GM18526 (cell line): ENCODE measurements at regions not wholly inside any gene's neighbourhood (a gene's known extent, or its start where the extent isn't known, plus 50 kb on each side); places are given as distances from the start of the nearest gene placed in this dataset.

Experiments used
- POLR2A ChIP-seq: IDR thresholded peaks from 3 replicates; pipeline ENCODE4 v1.6.1; 2011; ENCODE audit not compliant: insufficient read length; ENCODE audit errors: extremely low read depth

DNA sequence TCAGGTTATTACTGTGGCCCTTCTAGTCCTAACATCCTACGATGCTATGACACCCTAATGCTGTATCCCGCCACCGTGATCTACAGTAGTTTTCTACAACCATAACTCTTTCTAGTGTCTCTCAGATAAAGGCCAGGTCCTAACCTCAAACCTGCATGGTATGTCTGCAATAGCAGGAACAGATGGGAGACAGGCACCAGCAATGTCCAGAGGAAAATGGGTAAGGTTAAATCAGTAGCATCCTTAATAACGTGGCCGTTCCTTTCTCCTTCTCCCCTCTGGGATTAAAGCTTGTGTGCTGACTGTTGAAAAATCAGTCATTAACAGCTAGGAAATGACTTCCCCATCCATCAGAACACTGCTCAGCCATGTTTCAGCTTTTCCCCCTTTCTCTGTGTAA is 321.9 kb upstream of the NPVF start:
- no peak for TF ChIP-seq POLR2A

DNA sequence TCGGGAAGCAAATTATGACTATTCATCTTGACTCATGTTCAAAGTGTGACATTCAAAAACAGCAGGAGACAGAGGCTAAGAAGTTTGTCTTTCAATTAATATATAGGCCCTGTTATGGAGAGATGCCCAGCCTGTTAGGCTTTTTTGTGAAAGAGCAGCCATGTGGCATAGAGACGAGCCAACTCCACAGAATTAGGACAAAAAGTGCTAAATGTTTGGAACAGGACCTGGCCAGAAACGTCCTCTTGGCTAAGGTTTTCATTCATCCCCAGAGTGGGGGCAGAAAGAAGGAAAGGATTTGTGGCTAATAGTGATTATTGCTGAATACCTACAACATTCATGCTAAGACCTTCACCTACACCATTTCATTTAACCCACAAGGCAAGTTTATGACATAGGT is 324.7 kb upstream of the NPVF start:
- TF ChIP-seq POLR2A, result no peak

GRCh38 chr7:25553580-25554291 is 325.4 kb upstream of the NPVF start:
- no peak for TF ChIP-seq POLR2A

DNA sequence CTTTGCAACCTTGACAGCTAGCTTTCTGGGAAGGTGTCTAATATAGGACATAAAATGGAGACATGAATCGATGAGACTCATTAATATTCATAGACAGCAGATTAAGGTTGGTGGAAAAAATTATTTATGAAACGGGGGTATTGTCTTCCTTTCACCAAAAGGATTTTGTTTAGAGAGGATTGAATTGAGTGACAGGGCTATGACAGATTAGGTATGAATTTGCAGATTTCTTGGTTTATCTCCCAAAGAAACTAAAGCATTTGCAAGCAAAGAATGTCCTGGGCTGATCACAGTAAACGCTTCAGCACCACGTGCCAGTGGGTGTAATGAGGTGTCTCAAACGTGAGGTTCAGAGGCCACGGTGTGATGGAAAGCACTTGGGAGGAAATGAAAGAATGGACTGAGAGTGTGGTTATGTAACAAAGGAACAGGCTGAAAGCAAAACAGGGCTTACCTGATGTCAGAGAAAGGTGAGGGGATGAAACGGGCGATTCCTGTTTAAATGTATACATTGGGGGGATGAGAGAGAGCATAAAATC is 329.2 kb upstream of the NPVF start:
- TF ChIP-seq POLR2A, result no peak

GRCh38 chr7:25557930-25558329 is 329.6 kb upstream of the NPVF start:
- TF ChIP-seq POLR2A, result no peak

DNA sequence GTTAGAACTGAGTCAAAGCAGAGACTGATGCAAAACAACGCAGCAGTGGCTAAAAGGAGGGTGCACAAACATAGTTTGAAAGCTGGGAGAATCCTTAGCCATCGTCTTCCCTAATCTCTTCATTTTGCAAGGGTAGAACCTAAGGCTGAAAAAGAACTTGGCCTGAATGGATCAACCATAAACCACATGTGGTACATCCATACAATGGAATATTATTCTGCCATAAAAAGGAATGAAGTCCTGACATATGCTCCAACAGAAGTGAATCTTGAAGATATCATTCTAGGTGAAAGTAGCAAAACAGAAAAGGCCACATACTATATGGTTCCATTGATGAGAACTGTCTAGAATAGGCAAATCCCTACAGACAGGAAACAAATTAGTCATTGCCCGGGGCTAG is 330.3 kb upstream of the NPVF start:
- no peak for TF ChIP-seq POLR2A

GRCh38 chr7:25559581-25560367 is 331.5 kb upstream of the NPVF start:
- TF ChIP-seq POLR2A, result no peak

GRCh38 chr7:25562673-25563182 is 334.4 kb upstream of the NPVF start:
- no peak for TF ChIP-seq POLR2A

GRCh38 chr7:25565002-25565401 is 336.7 kb upstream of the NPVF start:
- TF ChIP-seq POLR2A, result no peak

- no peak for TF ChIP-seq POLR2A
These were observed 337.7 kb upstream of the NPVF start for GRCh38 chr7:25565949-25566348.

DNA sequence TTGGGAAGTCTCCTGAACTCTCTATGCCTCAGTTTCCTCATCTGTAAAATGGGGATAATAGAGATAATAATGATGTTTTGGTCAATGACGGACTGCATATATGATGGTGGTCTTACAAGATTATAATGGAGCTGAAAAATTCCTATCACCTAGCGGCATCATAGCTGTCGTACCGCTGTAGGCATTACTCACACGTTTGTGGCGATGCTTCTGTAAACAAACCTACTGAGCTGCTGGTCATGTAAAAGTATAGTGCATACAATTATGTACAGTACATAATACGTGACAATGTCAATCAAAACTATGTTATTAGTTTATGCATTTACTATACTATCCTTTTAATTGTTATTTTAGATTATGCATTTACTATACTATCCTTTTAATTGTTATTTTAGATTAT is 339.1 kb upstream of the NPVF start:
- no peak for TF ChIP-seq POLR2A

DNA sequence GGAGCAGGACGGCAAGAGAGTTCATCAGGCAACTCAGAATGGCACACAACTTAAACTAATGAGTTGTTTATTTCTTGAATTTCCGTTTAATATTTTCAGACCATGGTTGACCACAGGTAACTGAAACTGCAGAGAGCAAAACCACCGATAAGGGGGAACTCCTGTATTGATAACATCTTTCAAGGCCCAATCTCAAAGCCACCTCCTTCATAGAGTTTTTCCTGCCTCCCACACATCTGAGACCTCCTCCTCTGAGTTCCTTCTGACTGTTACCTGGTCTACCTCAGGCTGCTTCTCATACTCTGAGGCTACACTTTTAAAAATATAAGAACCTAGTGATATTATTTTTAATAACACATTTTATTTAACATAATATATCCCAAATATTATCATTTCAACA is 341.5 kb upstream of the NPVF start:
- no peak for TF ChIP-seq POLR2A

GRCh38 chr7:25572423-25572822 is 344.1 kb upstream of the NPVF start:
- TF ChIP-seq POLR2A, result no peak

DNA sequence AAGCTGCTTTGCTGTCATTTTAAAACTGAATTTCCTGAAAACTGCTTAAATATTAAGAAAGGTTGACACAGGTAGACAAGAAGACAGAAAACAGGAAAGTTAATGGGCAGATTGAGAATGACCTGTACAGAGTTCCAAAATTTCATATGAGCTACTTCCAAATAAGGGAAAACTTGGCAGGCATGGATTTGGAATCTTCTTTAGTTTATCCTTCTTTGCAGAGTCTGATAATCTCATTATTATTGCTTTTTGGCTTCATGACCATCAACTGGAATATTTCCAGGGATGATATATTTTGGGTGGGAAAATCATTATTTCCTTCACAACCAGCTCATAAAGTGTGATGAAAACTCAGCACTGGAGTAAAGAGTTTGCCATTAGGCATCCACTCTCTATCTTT is 346.5 kb upstream of the NPVF start:
- TF ChIP-seq POLR2A, result no peak

DNA sequence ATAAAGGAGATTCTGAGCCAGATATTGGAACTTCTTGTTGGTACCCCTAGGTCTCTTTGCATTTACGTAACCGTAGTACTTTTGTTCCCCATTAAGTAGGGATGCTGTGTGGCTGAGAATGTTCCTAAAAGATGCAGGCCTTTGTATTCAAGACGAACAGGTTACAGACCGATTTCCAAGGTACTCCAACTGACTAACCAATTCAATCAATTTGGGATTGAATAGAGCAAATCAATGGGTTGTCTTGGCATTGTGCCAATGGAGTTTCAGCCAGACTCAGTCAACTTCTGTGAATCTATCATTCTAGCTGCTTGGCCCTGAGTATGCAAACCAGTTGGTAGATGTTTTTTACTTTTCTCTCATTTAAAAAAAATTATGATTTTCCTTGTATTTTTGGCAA is 347.3 kb upstream of the NPVF start:
- TF ChIP-seq POLR2A, result no peak

DNA sequence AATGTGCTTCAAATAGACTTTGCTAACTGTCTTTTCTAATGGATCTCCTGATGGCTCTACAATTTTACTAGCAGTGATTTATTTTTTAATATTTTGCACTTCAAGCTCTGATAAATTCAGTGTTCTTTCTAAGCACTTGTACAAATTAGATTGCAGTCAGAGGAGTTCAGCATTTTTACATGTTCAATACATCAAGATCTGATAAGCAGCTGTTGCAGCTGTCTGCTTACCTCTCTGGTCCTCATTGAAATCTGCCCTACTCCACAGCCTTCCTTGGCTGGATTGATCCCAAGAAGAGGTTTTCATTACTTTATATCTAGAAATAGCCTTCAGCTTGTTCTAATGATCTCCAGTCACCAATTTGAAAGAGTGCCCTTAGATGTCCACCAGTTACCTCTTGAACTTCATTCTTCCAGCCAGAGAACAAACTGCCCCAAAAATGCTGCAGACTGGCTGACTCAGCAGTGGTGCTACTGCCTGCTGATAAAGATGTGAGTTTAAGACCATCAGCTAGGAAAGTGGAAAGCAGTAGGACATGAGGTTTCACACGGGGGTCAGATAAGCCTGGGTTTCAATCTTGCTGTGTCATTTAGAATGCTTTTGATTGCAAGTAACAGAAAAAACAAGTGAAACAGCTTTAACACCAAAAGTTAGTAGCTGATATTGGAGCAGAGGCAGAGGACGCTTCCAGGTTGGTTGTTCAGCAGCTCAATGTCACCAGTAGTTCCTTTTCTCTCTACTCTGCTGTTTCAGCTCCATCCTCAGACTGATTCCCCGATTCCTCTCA is 350.9 kb upstream of the NPVF start:
- no peak for TF ChIP-seq POLR2A

DNA sequence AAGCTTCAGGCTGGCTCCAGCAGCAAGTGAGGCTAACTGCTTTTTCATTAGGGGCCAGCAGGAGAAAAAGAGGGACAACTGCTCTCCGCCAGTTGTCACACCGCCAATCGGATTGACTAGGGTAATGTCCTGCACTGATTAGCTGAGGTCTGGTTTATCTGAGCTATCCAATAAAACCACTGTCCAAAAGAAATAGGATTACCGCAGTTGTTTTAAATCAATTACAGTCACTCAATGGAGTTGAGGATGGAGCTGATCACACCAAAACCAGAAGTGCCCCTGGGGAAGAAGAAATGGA is 351.4 kb upstream of the NPVF start:
- TF ChIP-seq POLR2A, result no peak
